ENCODE measurements at regions not wholly inside any gene's neighbourhood (a gene's known extent, or its start where the extent isn't known, plus 50 kb on each side); places are given as distances from the start of the nearest gene placed in this dataset.

GRCh38 chr6:16914184-16914583 lies 152.9 kb upstream of the ATXN1 start:
- Histone ChIP-seq H4K20me1 (replicated peaks; ENCODE audit: control insufficient read depth, extremely low read depth, insufficient read depth, low read length) (no peaks in the 10 kb centered on the region), H3K9me3 (replicated peaks; ENCODE audit: control insufficient read depth, insufficient read depth, low read length) (no peaks in the 10 kb centered on the region), H3K27me3 (ENCODE audit: control insufficient read depth in 2 of 2, insufficient read depth in 2 of 2, low read length in 2 of 2) (peaks cover 0 to 5% of the 10 kb centered on the region in 2 experiments), H3K9me1 (replicated peaks; ENCODE audit: control insufficient read depth, extremely low read depth, insufficient read depth, low read length) (no peaks in the 10 kb centered on the region), H3K9ac (replicated peaks; ENCODE audit: extremely low read depth, insufficient read depth, low read length) (no peak overlapping the region), H3K4me1 (ENCODE audit: control insufficient read depth, extremely low read depth, insufficient read depth, low read length) (no peaks in the 10 kb centered on the region), H3K4me3 (replicated peaks in 1 of 3; ENCODE audit: insufficient read depth in 1 of 3, low read depth in 1 of 3, low read length in 3 of 3) (no peak overlapping the region), H3K27ac (ENCODE audit: insufficient read depth, low read depth, low read length) (no peak overlapping the region), H3K79me2 (ENCODE audit: control insufficient read depth, insufficient read depth, low read length) (no peaks in the 10 kb centered on the region), H3K4me2 (ENCODE audit: insufficient read depth, low read length) (no peak overlapping the region), H2AFZ (ENCODE audit: low read depth, low read length) (no peak overlapping the region), H3K36me3 (ENCODE audit: control insufficient read depth in 2 of 2, extremely low read depth in 1 of 2, insufficient read depth in 2 of 2, low read length in 2 of 2) (no peaks in the 10 kb centered on the region)
- intact Hi-C loops (cut with micrococcal nuclease): no loop called here
- BruUV-seq (replicated peaks): no TSS peak
- dilution Hi-C loops (cut with MboI; ENCODE audit: extremely low pct_ligation_motif_present, low sequenced_read_pairs): no loop called here
- ChIA-PET POLR2A (interaction anchor here (0.6 kb wide), 1 partner anchor 45 kb away, joined by 3 read pairs; no protein-coding TSS in a partner anchor), CTCF (no interaction called here)
- DNase-seq (ENCODE audit: low read depth, low spot score) (no peak), FAIRE-seq (no peak)
- TF ChIP-seq EZH2 (IDR thresholded peaks at IDR 0.05; ENCODE audit: borderline replicate concordance, low read depth, low read length, severe bottlenecking) (no peak), JUN (IDR thresholded peaks at IDR 0.05; ENCODE audit: borderline replicate concordance, insufficient read depth, insufficient read length, low read depth) (no peak), MYC (IDR thresholded peaks at IDR 0.05; ENCODE audit: low read depth, low read length) (no peak), CTCF (IDR thresholded peaks at IDR 0.05; ENCODE audit: extremely low read depth in 1 of 2, insufficient read depth in 1 of 2, low read depth in 1 of 2, low read length in 2 of 2) (no peak), GATA2 (IDR thresholded peaks at IDR 0.05; ENCODE audit: insufficient read depth, insufficient read length, low read depth, low read length) (no peak), FOS (IDR thresholded peaks at IDR 0.05; ENCODE audit: borderline replicate concordance, insufficient read depth, low read length) (no peak), POLR2AphosphoS5 (IDR thresholded peaks at IDR 0.05; ENCODE audit: insufficient read depth, low read depth, low read length) (no peak), POLR2A (IDR thresholded peaks at IDR 0.05; ENCODE audit: low read depth, low read length) (no peak)
- TF ChIP-seq, protein P1, sequence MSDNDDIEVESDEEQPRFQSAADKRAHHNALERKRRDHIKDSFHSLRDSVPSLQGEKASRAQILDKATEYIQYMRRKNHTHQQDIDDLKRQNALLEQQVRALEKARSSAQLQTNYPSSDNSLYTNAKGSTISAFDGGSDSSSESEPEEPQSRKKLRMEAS (IDR thresholded peaks at IDR 0.05; ENCODE audit: insufficient read depth, insufficient read length): no peak

All from endothelial cell of umbilical vein (primary cell).